ENCODE measurements at regions not wholly inside any gene's neighbourhood (a gene's known extent, or its start where the extent isn't known, plus 50 kb on each side); places are given as distances from the start of the nearest gene placed in this dataset.

GRCh38 chr13:34347784-34348573 lies 530.0 kb downstream of the RFC3 start:
- peaks cover 5 to 13% of the 10 kb centered on the region in 2 experiments for H3K4me1 Mint-ChIP-seq
- Histone ChIP-seq H3K27me3 (ENCODE audit: insufficient read depth, low read length) (no peaks in the 10 kb centered on the region), H3K56ac (ENCODE audit: insufficient read length, low read depth, low read length) (no peak overlapping the region), H2BK15ac (ENCODE audit: low read depth, low read length) (no peak overlapping the region), H2BK20ac (ENCODE audit: low read depth, low read length, poor library complexity, severe bottlenecking) (no peak overlapping the region), H3T11ph (ENCODE audit: low read length) (no peak overlapping the region), H2AFZ (ENCODE audit: low read length) (no peak overlapping the region), H2BK5ac (ENCODE audit: insufficient read length, low read length) (no peak overlapping the region), H3K9ac (ENCODE audit: extremely low read depth, insufficient read length, low read length) (no peak overlapping the region), H3K9me3 (ENCODE audit: control insufficient read depth, low read depth, low read length) (no peaks in the 10 kb centered on the region), H4K91ac (ENCODE audit: insufficient read length, low read depth, low read length) (no peak overlapping the region), H3K23ac (ENCODE audit: insufficient read length, low read depth, low read length) (no peak overlapping the region), H3K18ac (ENCODE audit: insufficient read length, low read depth, low read length) (no peak overlapping the region), H3K79me1 (ENCODE audit: insufficient read depth, low read depth, low read length, poor library complexity, severe bottlenecking) (no peaks in the 10 kb centered on the region), H3K4me1 (ENCODE audit: insufficient read depth, low read length) (0 out of 2 replicates have a peak, but pooled peaks cover 8% of the 10 kb centered on the region), H2BK120ac (ENCODE audit: low read depth, low read length, poor library complexity, severe bottlenecking) (no peak overlapping the region), H2BK12ac (ENCODE audit: insufficient read length, low read depth, low read length) (no peak overlapping the region), H3K4ac (ENCODE audit: low read depth, low read length) (no peak overlapping the region), H3K27ac (ENCODE audit: insufficient read length, low read depth, low read length) (no peak overlapping the region), H3K14ac (ENCODE audit: insufficient read depth, low read length) (no peak overlapping the region), H3K4me2 (ENCODE audit: insufficient read depth, insufficient read length, low read length) (no peak overlapping the region), H4K8ac (replicated peaks; ENCODE audit: insufficient read length, low read depth, low read length) (no peak overlapping the region), H2AK5ac (ENCODE audit: insufficient read length, low read length) (no peak overlapping the region), H4K20me1 (ENCODE audit: control insufficient read depth, insufficient read depth, insufficient read length) (no peaks in the 10 kb centered on the region), H3K23me2 (ENCODE audit: insufficient read length, low read depth, low read length, poor library complexity, severe bottlenecking) (no peaks in the 10 kb centered on the region), H4K5ac (ENCODE audit: insufficient read length, low read depth, low read length) (no peak overlapping the region), H3K79me2 (ENCODE audit: insufficient read depth, low read length) (no peaks in the 10 kb centered on the region)
- DNase-seq = no peak
- H3K27me3 Mint-ChIP-seq (ENCODE audit: low read depth) = no peaks in the 10 kb centered on the region
- H3K4me3 Mint-ChIP-seq = no peak overlapping the region
- no peak overlapping the region for H3K27ac Mint-ChIP-seq
- no CpG with 5 or more reads among the region's 10 CpGs for WGBS (ENCODE audit: extremely low coverage, insufficient read length, low lambda C conversion rate)
- H3K9me3 Mint-ChIP-seq = no peaks in the 10 kb centered on the region
- no peaks in the 10 kb centered on the region; a peak in 1 of 7 replicates for H3K36me3 Mint-ChIP-seq (ENCODE audit: insufficient read depth in 1 of 3, low read depth in 3 of 3)
- no peak for TF ChIP-seq CTCF (conservative IDR thresholded peaks at IDR 0.05)

All from H9 (cell line).